ENCODE measurements at regions not wholly inside any gene's neighbourhood (a gene's known extent, or its start where the extent isn't known, plus 50 kb on each side); places are given as distances from the start of the nearest gene placed in this dataset.

GRCh38 chr3:163891771-163892170 lies 1186.5 kb downstream of the SI start:
- TF ChIP-seq, protein P1, sequence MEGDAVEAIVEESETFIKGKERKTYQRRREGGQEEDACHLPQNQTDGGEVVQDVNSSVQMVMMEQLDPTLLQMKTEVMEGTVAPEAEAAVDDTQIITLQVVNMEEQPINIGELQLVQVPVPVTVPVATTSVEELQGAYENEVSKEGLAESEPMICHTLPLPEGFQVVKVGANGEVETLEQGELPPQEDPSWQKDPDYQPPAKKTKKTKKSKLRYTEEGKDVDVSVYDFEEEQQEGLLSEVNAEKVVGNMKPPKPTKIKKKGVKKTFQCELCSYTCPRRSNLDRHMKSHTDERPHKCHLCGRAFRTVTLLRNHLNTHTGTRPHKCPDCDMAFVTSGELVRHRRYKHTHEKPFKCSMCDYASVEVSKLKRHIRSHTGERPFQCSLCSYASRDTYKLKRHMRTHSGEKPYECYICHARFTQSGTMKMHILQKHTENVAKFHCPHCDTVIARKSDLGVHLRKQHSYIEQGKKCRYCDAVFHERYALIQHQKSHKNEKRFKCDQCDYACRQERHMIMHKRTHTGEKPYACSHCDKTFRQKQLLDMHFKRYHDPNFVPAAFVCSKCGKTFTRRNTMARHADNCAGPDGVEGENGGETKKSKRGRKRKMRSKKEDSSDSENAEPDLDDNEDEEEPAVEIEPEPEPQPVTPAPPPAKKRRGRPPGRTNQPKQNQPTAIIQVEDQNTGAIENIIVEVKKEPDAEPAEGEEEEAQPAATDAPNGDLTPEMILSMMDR (IDR thresholded peaks at IDR 0.05) = no peak
- TF ChIP-seq POLR2A (IDR thresholded peaks at IDR 0.05) = no peak

Data from heart left ventricle (tissue), 13 donors.